DND-41 (cell line): ENCODE measurements at regions not wholly inside any gene's neighbourhood (a gene's known extent, or its start where the extent isn't known, plus 50 kb on each side); places are given as distances from the start of the nearest gene placed in this dataset.

Experiments
- CTCF ChIP-seq: IDR thresholded peaks from 2 replicates; pipeline ENCODE4 v1.5.1; 2012; ENCODE audit warnings: borderline replicate concordance, low read length, moderate library complexity, mild to moderate bottlenecking; ENCODE audit not compliant: poor library complexity, severe bottlenecking; ENCODE audit errors: extremely low read depth
- EZH2 ChIP-seq: IDR thresholded peaks from 3 replicates; pipeline ENCODE4 v1.6.1; 2012; ENCODE audit warnings: borderline replicate concordance, low read depth, mild to moderate bottlenecking, moderate library complexity, low read length, inconsistent platforms; ENCODE audit not compliant: severe bottlenecking

GRCh38 chr7:81181066-81181465 lies 262.2 kb upstream of the SEMA3C start:
- TF ChIP-seq CTCF (no peak), EZH2 (no peak)
